ENCODE measurements at regions not wholly inside any gene's neighbourhood (a gene's known extent, or its start where the extent isn't known, plus 50 kb on each side); places are given as distances from the start of the nearest gene placed in this dataset.

GRCh38 chr1:81380436-81380835, 420.3 kb upstream of the ADGRL2 start:
- TF ChIP-seq EZH2 (IDR thresholded peaks at IDR 0.05) (no peak), POLR2AphosphoS5 (IDR thresholded peaks at IDR 0.05; ENCODE audit: borderline replicate concordance, low read depth, low read length) (no peak), FOXP2 (optimal IDR thresholded peaks at IDR 0.05; ENCODE audit: control extremely low read depth, extremely low read length, insufficient read depth) (no peak)

Measured in SK-N-MC (cell line).